GM21576 (cell line): ENCODE measurements at regions not wholly inside any gene's neighbourhood (a gene's known extent, or its start where the extent isn't known, plus 50 kb on each side); places are given as distances from the start of the nearest gene placed in this dataset.
"Not testable (repeated sequence)": the region's sequence is repeated elsewhere in the genome, so short reads cannot be mapped to it uniquely, and the experiment has no call there.

Experiments used
- ATAC-seq: cut with Tn5 transposase; IDR thresholded peaks from one replicate; pipeline ENCODE4 v1.9.1; 2021; ENCODE audit warnings: mild to moderate bottlenecking, moderate library complexity; ENCODE audit not compliant: unreplicated experiment

GRCh38 chr14:83017296-83017695 is 1483.6 kb upstream of the SEL1L start:
- ATAC-seq = no peak

GRCh38 chr14:83019744-83020414 is 1486.2 kb upstream of the SEL1L start:
- no peak for ATAC-seq

GRCh38 chr14:83021323-83021722 is 1487.7 kb upstream of the SEL1L start:
- ATAC-seq = no peak

- no peak for ATAC-seq
Measured at GRCh38 chr14:83023369-83023768, 1489.7 kb upstream of the SEL1L start.

GRCh38 chr14:83041224-83041623 is 1507.6 kb upstream of the SEL1L start:
- no peak for ATAC-seq

GRCh38 chr14:83042858-83043257 is 1509.2 kb upstream of the SEL1L start:
- no peak for ATAC-seq

GRCh38 chr14:83044001-83044400 is 1510.3 kb upstream of the SEL1L start:
- ATAC-seq = no peak

GRCh38 chr14:83047059-83047830 is 1513.6 kb upstream of the SEL1L start:
- ATAC-seq = no peak

GRCh38 chr14:83053022-83053710 is 1519.5 kb upstream of the SEL1L start:
- ATAC-seq = no peak

- no peak for ATAC-seq
Measured at GRCh38 chr14:83058068-83058467, 1524.4 kb upstream of the SEL1L start.

- no peak for ATAC-seq
Measured at GRCh38 chr14:83071888-83072501, 1538.3 kb upstream of the SEL1L start.

- no peak for ATAC-seq
Measured at GRCh38 chr14:83085136-83085535, 1551.5 kb upstream of the SEL1L start.

GRCh38 chr14:83085725-83086124 is 1552.1 kb upstream of the SEL1L start:
- ATAC-seq = no peak

GRCh38 chr14:83091991-83092956 is 1558.6 kb upstream of the SEL1L start:
- not testable (repeated sequence) for ATAC-seq

- ATAC-seq = no peak
Measured at GRCh38 chr14:83096092-83096491, 1562.4 kb upstream of the SEL1L start.

GRCh38 chr14:83101846-83102245 is 1568.2 kb upstream of the SEL1L start:
- no peak for ATAC-seq

- ATAC-seq = no peak
Measured at GRCh38 chr14:83118029-83118428, 1584.4 kb upstream of the SEL1L start.

- ATAC-seq = no peak
Measured at GRCh38 chr14:83120187-83120586, 1586.5 kb upstream of the SEL1L start.

- no peak for ATAC-seq
Measured at GRCh38 chr14:83126076-83126475, 1592.4 kb upstream of the SEL1L start.

GRCh38 chr14:83128783-83129182 is 1595.1 kb upstream of the SEL1L start:
- no peak for ATAC-seq
